ENCODE measurements at regions not wholly inside any gene's neighbourhood (a gene's known extent, or its start where the extent isn't known, plus 50 kb on each side); places are given as distances from the start of the nearest gene placed in this dataset.

DNA sequence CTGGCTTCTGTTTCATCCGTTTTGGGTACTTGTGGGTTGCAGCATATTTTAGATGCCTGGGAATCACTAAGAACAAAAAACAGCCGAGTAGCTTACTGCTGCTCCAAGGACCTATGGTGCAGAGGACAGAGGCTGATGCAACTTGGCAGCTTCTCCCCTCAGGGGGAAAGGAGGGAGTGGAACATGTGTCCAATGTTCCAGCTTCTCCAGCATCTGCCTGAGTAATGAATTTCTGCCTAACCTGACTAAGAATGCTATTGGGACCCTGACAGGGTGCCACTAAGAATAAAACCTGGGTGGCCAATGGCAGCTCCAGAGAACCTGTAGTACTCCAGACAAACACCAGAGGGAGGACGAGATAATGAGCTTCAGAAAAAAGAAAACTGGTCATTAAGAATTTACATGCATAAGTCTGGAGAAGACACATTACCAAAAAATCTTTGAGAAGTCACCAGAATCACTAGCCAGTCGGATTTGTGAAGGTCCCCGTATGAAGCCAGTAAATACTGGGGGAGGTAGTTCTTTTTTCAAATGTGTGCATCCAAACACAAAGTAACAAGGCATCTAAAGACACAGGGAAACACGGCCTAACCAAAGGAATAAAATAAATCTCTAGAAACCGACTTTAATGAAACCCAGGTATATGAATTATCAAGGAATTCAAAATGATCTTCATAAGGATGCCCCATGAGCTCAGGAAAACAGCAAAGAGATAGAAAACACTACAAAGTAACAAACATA, 293.5 kb downstream of the HINT1 start:
- no peak for TF ChIP-seq CTCF (IDR thresholded peaks at IDR 0.05)
- TF ChIP-seq POLR2A (IDR thresholded peaks at IDR 0.05): no peak

Measured in uterus (tissue), 2 donors.